ENCODE measurements at regions not wholly inside any gene's neighbourhood (a gene's known extent, or its start where the extent isn't known, plus 50 kb on each side); places are given as distances from the start of the nearest gene placed in this dataset.
"Not testable (repeated sequence)": the region's sequence is repeated elsewhere in the genome, so short reads cannot be mapped to it uniquely, and the experiment has no call there.

DNA sequence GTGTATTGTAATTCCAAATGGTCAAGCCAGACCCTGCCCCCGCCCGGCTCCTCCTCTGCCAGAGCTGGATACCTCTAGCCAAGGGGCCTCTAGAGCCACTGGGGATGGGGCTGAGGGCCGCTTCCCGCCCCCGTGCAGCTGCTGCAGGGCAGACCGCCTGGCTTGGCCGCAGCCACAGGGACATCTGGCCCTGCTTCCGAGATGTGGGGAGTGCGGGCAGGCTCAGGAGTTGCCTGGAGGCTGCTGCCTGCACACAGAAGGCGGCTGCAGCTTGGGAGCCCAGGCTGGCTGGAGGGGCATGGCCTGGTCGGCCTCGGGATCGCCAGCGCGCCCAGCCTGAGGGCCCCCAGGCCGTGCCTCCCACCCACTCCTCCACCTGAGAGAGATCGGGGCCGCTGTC lies 79.9 kb upstream of the ZNG1F start:
- H3K36me3 ChIP-seq; H3K27me3 ChIP-seq; H3K4me1 ChIP-seq; H3K27ac ChIP-seq; H3K4me3 ChIP-seq; H3K9me3 ChIP-seq; ATAC-seq (ENCODE audit: low FRiP score in 2 of 2): not testable (repeated sequence)
- DNase-seq = peak in 1 of 2 donors; percentile 83
- WGBS, 2 donors = 32 to 49% methylated on average over 12 of the region's 18 CpGs

DNA sequence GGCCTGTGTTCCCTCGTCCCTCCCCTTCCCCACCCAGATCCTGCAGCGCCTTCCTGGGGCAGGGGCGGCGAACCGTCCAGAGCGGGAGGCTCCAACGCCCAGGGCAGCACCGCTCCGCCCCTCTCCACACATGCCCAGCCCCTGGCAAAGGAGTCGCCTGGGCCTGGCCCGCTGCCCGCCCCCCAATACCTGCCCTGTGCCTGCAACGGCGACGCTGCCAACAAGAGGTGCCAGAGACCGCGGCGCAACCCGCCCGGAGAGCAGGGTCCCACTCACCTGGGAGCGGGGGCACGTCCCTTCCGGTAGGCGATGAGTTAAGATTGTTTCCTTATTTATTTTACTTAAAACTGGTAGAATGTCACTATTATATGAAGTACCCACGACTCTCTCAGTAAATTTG lies 77.5 kb upstream of the ZNG1F start:
- not testable (repeated sequence) for H3K27ac ChIP-seq; H3K27me3 ChIP-seq; H3K36me3 ChIP-seq; H3K4me1 ChIP-seq; ATAC-seq (ENCODE audit: low FRiP score in 2 of 2); H3K9me3 ChIP-seq
- H3K4me3 ChIP-seq = peak overlapping the region in 1 of 4 donors; percentile 10
- 12 to 33% methylated on average over 13 to 25 of the region's 25 CpGs for WGBS, 2 donors
- peak in 1 of 2 donors; percentile 86 for DNase-seq

DNA sequence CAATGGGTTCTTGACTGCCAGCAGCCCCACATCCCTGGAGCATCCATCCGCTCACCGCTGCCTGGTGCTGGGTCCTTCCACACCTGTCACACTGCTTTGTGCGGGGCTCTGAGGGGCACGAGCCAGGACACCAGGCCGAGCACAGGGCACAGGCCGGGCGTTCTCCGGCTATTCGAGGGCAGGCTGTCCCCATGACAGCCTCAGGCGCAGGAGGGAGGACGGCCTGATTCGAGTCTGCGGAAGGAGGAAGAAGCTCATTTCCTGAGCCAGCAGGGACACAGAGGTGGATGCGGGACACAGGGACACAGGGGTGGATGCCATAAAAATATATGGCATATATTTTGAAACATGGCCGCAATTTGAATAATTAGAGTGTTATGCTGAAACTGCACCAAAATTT lies 76.9 kb upstream of the ZNG1F start:
- H3K27me3 ChIP-seq, H3K36me3 ChIP-seq, H3K9me3 ChIP-seq, H3K4me1 ChIP-seq, H3K4me3 ChIP-seq, H3K27ac ChIP-seq: not testable (repeated sequence)
- DNase-seq (peak in 1 of 2 donors; percentile 56), ATAC-seq (ENCODE audit: low FRiP score in 2 of 2) (peak; percentile 42 to 73)
- WGBS, 2 donors = 40% methylated on average over 6 of the region's 15 CpGs; no CpG with 5 or more reads in 1 of the 2 donors

DNA sequence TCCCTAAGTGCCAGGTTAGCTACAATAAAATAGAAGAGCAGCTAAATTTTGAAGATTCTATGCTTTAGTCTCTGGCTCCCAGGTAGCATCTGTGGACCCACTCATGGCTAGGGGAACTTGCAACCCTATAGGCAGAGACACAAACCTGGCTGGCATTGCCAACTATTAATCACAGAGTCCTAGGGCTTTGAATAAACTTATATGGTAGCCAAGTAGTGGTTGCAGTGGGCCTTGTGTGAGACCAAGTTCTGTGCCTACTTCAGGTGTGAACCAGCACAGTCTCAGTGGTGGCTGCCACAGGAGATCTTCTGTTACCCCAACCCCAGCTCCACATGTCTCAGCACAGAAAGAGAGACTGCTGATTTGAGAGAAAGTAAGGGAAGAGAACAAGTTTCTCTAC lies 62.9 kb upstream of the ZNG1F start:
- H3K4me3 ChIP-seq; H3K36me3 ChIP-seq; H3K27ac ChIP-seq; H3K4me1 ChIP-seq; H3K27me3 ChIP-seq; H3K9me3 ChIP-seq; DNase-seq; ATAC-seq (ENCODE audit: low FRiP score in 2 of 2): not testable (repeated sequence)

DNA sequence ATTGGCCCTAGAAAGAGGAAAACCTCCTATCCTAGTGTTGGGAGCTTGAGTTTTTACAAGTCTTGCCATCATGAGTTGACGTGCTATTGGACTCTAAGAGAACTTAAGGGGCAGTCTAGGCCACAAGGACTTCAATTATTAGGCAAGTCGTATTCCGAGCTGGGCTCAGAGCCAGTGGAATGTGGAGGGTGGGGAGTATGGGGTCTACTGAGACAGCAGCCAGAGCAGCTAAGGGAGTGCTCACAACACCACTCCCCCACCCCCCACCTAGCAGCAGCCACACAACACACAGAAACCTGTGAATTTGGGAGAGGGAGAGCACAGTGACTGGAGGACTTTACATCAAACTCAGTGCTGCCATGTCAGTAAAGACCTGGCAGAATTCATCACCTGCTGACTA lies 62.0 kb upstream of the ZNG1F start:
- 23 to 37% methylated on average over 3 of the region's 3 CpGs for whole genome bisulfite sequencing, 2 donors
- not testable (repeated sequence) for H3K4me3 ChIP-seq; ATAC-seq (ENCODE audit: low FRiP score in 2 of 2); H3K36me3 ChIP-seq; H3K9me3 ChIP-seq; H3K4me1 ChIP-seq; H3K27me3 ChIP-seq; H3K27ac ChIP-seq
- DNase-seq = peak in 1 of 2 donors; percentile 20

DNA sequence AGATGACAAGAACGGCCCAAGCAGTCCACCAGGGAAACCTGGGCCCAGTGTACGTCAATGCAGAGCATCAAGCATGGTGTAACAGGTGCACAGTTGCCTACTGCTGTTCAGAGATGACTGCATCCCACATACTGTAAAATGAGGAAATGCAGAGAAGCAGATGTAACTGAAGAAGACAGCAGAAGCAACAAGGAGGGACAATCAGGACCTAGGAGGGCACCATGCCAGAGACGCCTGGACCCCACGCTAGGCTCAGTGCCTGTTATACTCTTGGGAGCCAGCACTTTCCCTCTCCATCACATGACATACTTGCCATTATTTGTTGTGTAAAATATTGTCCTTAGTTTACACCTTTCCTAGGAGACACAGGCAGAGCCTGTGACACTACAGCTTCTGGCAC lies 57.6 kb upstream of the ZNG1F start:
- not testable (repeated sequence) for H3K9me3 ChIP-seq; H3K27me3 ChIP-seq; H3K4me3 ChIP-seq; H3K36me3 ChIP-seq; ATAC-seq (ENCODE audit: low FRiP score in 2 of 2); H3K4me1 ChIP-seq; H3K27ac ChIP-seq; DNase-seq
- 78 to 95% methylated on average over 3 to 4 of the region's 4 CpGs for WGBS, 2 donors
